GM21529 (cell line): ENCODE measurements at regions not wholly inside any gene's neighbourhood (a gene's known extent, or its start where the extent isn't known, plus 50 kb on each side); places are given as distances from the start of the nearest gene placed in this dataset.

ENCODE experiments used
- ATAC-seq: cut with Tn5 transposase; IDR thresholded peaks from one replicate; pipeline ENCODE4 v1.9.1; 2021; ENCODE audit not compliant: unreplicated experiment

DNA sequence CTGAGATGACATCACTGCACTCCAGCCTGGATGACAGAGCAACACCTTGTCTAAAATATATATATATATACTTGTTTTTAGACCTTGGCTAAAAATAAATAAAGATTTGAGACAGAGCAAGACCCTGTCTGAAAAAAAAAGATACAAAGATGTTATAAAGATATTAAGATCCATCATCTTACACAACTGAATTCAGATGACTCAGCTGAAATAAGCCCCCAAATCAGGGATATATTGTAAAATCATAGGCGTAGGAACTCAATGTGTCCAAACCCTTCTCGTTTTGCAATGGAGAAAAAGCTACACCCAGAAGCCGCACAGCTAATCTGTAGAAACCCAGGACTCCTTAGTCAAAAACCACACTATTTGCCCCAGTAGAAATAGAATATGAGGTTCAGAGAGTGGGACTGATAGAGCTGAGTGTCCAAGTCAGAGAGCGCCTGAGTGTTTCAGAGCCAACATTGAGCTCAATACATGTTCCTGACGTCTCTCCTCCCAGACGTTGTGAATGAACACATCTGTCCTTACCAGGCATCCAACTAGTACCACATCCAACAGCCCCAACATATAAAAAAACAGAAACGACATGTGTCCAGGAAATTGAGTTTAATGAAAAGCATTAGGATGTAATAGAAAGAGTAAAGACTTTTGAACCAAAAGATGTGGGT lies 207.9 kb upstream of the BLID start:
- ATAC-seq, result no peak

DNA sequence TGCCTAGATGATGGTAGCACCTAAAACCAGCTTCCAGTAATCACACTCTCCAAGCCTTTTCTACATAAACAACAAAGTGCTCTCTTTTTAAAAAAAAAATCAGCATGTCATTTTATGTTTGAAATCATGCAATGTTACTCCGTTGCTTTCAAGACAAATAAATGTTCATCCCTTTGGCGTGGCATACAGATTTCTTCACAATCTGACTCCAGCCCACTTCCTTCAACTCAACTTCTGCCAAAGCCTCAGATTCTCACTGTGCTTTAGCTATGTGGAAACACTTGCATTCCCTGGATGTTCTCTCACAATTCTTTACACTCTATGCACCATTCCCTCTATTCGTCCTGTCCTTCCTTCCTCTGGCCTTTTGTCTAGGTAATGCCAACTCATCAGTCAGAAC lies 206.3 kb upstream of the BLID start:
- no peak for ATAC-seq

GRCh38 chr11:122320671-122321070 lies 204.7 kb upstream of the BLID start:
- no peak for ATAC-seq

GRCh38 chr11:122319691-122320620 lies 203.9 kb upstream of the BLID start:
- ATAC-seq, result no peak

DNA sequence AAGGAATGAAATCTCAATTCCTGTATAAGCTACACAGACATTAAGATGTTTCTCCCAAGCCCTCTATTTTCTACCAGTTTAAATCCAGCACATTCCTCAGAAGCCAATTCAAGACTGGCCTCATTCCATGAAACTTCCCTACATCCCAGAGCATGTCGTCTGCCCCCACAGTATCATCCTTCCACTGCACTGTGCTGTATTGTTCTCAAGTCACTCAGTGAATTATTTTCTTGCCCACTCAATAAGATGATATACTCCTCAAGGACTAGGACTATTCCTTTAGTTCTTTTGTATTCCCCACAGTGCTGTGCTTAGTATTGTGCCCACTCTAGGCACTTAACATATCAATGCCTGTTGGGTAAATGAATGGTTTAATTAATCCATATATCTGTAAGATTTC lies 203.1 kb upstream of the BLID start:
- ATAC-seq, result no peak

- no peak for ATAC-seq
Observed at GRCh38 chr11:122317305-122317704, 201.3 kb upstream of the BLID start.

GRCh38 chr11:122313581-122313980 lies 197.6 kb upstream of the BLID start:
- no peak for ATAC-seq

- ATAC-seq, result no peak
Observed at GRCh38 chr11:122311216-122311755, 195.3 kb upstream of the BLID start.

- no peak for ATAC-seq
Observed at GRCh38 chr11:122310766-122311165, 194.8 kb upstream of the BLID start.

DNA sequence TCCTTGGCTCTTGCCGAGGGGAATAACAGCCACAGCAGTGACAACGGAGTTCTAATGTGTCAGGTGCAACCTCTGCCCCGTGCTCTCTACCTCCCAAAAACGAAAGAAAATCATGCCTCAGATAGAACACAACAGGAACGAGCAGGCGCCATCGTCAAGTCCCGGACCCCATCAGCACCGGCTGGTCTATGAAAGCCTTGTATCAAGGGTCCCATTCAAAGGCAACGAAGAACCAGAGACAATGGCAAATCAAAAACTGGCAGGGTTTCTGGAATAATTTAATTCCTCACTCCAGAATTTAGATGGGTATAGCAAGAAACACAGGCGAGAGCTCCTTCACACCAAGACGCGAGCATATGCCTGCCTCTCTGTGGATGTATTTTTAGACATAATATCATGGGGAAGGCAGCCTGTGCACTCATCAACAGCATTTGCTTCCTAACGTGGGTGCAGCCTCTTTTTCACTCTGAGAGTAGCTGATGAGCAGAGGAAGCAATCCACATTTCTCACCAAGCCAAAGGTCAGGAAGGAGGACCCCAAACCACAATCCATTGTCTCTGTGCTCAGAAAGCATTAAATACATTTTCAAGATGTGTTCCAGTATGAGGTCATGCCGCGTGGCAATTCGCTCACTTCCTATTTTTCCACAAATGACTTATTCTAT lies 193.4 kb upstream of the BLID start:
- ATAC-seq, result no peak

- no peak for ATAC-seq
Observed at GRCh38 chr11:122308226-122308625, 192.2 kb upstream of the BLID start.

GRCh38 chr11:122307476-122308035 lies 191.5 kb upstream of the BLID start:
- no peak for ATAC-seq

- no peak for ATAC-seq
Observed at GRCh38 chr11:122306831-122307391, 190.9 kb upstream of the BLID start.

- no peak for ATAC-seq
Observed at GRCh38 chr11:122305426-122306320, 189.7 kb upstream of the BLID start.

- ATAC-seq, result no peak
Observed at GRCh38 chr11:122304973-122305372, 189.0 kb upstream of the BLID start.

DNA sequence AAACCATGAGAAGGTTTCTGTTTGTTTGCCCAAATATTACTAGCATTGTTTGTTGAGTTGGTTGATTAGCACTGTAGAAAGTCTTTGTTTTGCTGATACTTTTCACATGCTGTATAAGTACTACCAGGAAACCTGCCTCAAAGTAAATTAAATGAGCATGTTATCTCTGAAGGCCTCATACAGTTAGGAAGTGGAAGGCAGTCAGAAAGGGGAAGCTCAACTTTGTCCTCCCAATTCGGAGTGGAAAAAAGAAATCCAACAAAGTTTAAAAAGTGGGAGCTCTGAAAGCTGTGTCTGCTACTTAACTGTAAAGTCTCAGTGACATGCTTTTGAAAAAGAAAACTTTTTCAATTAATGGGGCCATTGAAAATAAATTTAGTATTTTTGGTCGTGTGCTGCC lies 188.3 kb upstream of the BLID start:
- no peak for ATAC-seq

DNA sequence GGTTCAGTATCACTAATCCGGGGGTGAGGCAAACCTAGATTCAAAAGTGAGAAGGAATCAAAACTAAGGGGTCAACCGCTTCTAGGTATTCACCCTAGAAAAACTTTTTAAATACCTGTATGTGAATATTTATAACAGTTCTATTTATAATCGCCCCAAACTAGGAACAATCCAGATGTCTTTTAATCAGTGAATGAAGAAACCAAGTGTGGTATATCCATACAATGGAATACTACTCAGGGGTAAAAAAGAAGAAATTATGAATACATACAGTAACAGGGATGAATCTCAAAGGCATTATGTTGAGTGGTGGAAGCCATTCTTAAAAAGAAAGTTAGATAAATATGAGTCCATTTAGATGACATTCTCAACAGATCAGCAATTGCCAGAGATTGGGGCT lies 178.0 kb upstream of the BLID start:
- ATAC-seq, result no peak

- ATAC-seq, result no peak
Observed at GRCh38 chr11:122293296-122294023, 177.4 kb upstream of the BLID start.

DNA sequence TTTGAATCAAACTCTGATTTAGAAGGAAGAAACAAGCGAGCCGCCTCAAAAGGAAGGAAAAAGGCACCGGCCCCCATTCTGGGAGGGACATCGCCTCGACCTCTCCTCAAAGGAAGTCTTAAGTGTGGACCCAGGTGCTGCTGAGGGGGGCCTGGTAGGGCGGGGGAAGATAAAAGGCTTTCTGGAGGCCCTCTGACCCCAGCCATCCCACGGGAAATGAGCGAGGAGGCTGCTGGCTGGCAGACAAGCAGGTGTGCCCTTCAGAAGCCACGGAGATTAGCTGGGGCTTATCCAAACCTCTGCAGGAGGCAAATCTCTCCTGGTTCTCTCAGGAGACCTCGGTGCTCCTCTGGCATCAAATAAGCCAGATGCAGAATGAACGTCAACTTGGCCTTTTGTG lies 171.4 kb upstream of the BLID start:
- no peak for ATAC-seq
